Natural killer cell (primary cell): ENCODE measurements at regions not wholly inside any gene's neighbourhood (a gene's known extent, or its start where the extent isn't known, plus 50 kb on each side); places are given as distances from the start of the nearest gene placed in this dataset.
"Not testable (repeated sequence)": the region's sequence is repeated elsewhere in the genome, so short reads cannot be mapped to it uniquely, and the experiment has no call there.

ENCODE experiments used
- ATAC-seq, 3 donors: fragments of 150-1000 bp in 2 of 3; fragments of 200-7000 bp in 1 of 3; cut with Tn5 transposase; 1 replicate in 1 of 3; 2 replicates in 2 of 3; pipeline ENCODE4 v1.10.0; 2021; ENCODE audit warnings: mild to moderate bottlenecking in 2 of 3, moderate library complexity in 2 of 3
- DNase-seq, 2 donors: peaks; one replicate each; pipeline versions ENCODE4 v3.0.0 to v3.0.0-alpha.2; 2013 to 2021; ENCODE audit warnings: mixed read lengths in 1 of 2
- H3K27ac ChIP-seq: one replicate; pipeline ENCODE4 v1.5.1; 2013; ENCODE audit warnings: mild to moderate bottlenecking, low read length
- H3K27me3 ChIP-seq: one replicate; pipeline ENCODE4 v1.6.1; 2013; ENCODE audit warnings: low read length; ENCODE audit not compliant: control insufficient read depth, insufficient read depth
- H3K36me3 ChIP-seq: one replicate; pipeline ENCODE4 v1.6.1; 2013; ENCODE audit warnings: low read length; ENCODE audit not compliant: control insufficient read depth, insufficient read depth
- H3K4me1 ChIP-seq: one replicate; pipeline ENCODE4 v1.6.1; 2013; ENCODE audit warnings: low read length; ENCODE audit not compliant: control insufficient read depth, insufficient read depth
- H3K4me3 ChIP-seq: one replicate; pipeline ENCODE4 v1.5.1; 2013; ENCODE audit warnings: low read length
- H3K9me3 ChIP-seq: one replicate; pipeline ENCODE4 v1.6.1; 2013; ENCODE audit warnings: low read length; ENCODE audit not compliant: control insufficient read depth, insufficient read depth
- H3K27ac Mint-ChIP-seq, 2 donors: one replicate each; pipeline ENCODE4 v1.8.0; 2022; ENCODE audit warnings: mild to moderate bottlenecking in 2 of 2, mixed read lengths in 2 of 2, moderate library complexity in 1 of 2
- H3K27me3 Mint-ChIP-seq, 2 donors: one replicate each; pipeline ENCODE4 v1.8.0; 2022; ENCODE audit warnings: low read depth in 2 of 2, mixed read lengths in 2 of 2
- H3K36me3 Mint-ChIP-seq: one replicate; pipeline ENCODE4 v1.8.0; 2022; ENCODE audit warnings: mixed read lengths
- H3K4me1 Mint-ChIP-seq, 2 donors: one replicate each; pipeline ENCODE4 v1.8.0; 2022; ENCODE audit warnings: mixed read lengths in 2 of 2
- H3K4me3 Mint-ChIP-seq: one replicate; pipeline ENCODE4 v1.8.0; 2022; ENCODE audit warnings: mild to moderate bottlenecking, moderate library complexity, mixed read lengths
- H3K9me3 Mint-ChIP-seq, 2 donors: one replicate each; pipeline ENCODE4 v1.8.0; 2022; ENCODE audit warnings: mixed read lengths in 2 of 2
- WGBS: methylation state at CpG from one replicate; pipeline ENCODE4 v1.1.7; 2013; ENCODE audit warnings: missing lambda C conversion rate; ENCODE audit not compliant: insufficient coverage; 5-methylcytosine and 5-hydroxymethylcytosine counted together
- intact Hi-C: fragments of 100-400 bp; cut with micrococcal nuclease; formaldehyde crosslinking; loops from one replicate; pipeline ENCODE4 v1.14.2; 2022
- TF ChIP-seq, protein P1 (sequence below): fragments of 200-600 bp; IDR thresholded peaks from one replicate; pipeline ENCODE4 v1.8.0; 2022; ENCODE audit warnings: antibody characterized with exemption

DNA sequence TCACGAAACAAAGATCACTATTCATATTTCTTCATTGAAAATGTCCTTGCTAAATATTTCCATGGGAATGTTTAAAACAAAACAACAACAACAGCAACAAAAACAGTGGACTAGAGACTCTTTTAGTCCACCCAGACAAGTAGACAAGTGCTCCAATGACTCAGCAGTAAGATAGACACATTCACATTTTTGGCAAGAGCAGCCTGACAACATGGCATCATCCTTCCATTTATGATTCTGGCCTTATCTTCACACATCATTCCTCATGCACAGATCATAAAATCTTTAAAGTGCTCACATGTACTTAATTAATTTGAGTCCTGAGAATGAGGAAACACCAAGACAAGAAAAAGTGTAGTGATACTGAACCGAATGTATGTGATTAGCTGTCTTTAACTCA is 132.6 kb upstream of the PDE4D start:
- H3K4me1 Mint-ChIP-seq: no peaks in the 10 kb centered on the region
- TF ChIP-seq, protein P1, sequence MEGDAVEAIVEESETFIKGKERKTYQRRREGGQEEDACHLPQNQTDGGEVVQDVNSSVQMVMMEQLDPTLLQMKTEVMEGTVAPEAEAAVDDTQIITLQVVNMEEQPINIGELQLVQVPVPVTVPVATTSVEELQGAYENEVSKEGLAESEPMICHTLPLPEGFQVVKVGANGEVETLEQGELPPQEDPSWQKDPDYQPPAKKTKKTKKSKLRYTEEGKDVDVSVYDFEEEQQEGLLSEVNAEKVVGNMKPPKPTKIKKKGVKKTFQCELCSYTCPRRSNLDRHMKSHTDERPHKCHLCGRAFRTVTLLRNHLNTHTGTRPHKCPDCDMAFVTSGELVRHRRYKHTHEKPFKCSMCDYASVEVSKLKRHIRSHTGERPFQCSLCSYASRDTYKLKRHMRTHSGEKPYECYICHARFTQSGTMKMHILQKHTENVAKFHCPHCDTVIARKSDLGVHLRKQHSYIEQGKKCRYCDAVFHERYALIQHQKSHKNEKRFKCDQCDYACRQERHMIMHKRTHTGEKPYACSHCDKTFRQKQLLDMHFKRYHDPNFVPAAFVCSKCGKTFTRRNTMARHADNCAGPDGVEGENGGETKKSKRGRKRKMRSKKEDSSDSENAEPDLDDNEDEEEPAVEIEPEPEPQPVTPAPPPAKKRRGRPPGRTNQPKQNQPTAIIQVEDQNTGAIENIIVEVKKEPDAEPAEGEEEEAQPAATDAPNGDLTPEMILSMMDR: no peak
- intact Hi-C loops: no loop called here
- Histone ChIP-seq H3K4me1 (no peaks in the 10 kb centered on the region), H3K36me3 (no peaks in the 10 kb centered on the region), H3K9me3 (no peaks in the 10 kb centered on the region), H3K27me3 (no peaks in the 10 kb centered on the region), H3K27ac (no peak overlapping the region), H3K4me3 (no peak overlapping the region)
- WGBS: 86% methylated on average over 2 of the region's 2 CpGs
- no peak overlapping the region for H3K4me3 Mint-ChIP-seq
- ATAC-seq (no peak), DNase-seq (no peak)
- no peaks in the 10 kb centered on the region for H3K27me3 Mint-ChIP-seq
- H3K27ac Mint-ChIP-seq: no peak overlapping the region
- no peaks in the 10 kb centered on the region for H3K36me3 Mint-ChIP-seq
- H3K9me3 Mint-ChIP-seq: peaks cover 8 to 10% of the 10 kb centered on the region in 2 donors

DNA sequence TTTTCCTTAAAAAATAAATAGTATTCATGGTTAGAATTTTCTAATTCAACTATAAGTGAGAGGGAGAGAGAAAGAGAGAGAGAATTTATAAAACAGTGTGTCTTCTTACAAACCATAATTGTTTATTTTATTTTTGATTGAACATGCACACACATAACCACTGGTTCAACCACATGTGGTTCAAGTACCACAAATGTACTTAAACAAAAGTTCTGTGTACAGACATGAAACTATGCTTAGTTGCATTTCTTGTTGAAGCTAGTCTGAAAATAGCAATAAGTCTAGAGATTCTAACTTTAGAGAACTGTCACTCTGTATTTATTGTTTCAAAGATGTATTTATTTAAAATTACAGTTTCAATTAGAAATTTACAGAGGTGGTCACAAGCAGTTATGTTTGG is 130.6 kb upstream of the PDE4D start:
- Histone ChIP-seq H3K27ac (no peak overlapping the region), H3K36me3 (no peaks in the 10 kb centered on the region), H3K4me3 (no peak overlapping the region), H3K4me1 (no peaks in the 10 kb centered on the region), H3K9me3 (no peaks in the 10 kb centered on the region), H3K27me3 (no peaks in the 10 kb centered on the region)
- no peaks in the 10 kb centered on the region for H3K36me3 Mint-ChIP-seq
- DNase-seq (no peak), ATAC-seq (no peak)
- H3K27ac Mint-ChIP-seq: no peak overlapping the region
- H3K27me3 Mint-ChIP-seq: no peaks in the 10 kb centered on the region
- peaks cover 5 to 9% of the 10 kb centered on the region in 2 donors for H3K9me3 Mint-ChIP-seq
- TF ChIP-seq, protein P1: no peak
- intact Hi-C loops: no loop called here
- H3K4me1 Mint-ChIP-seq: no peaks in the 10 kb centered on the region
- H3K4me3 Mint-ChIP-seq: no peak overlapping the region

DNA sequence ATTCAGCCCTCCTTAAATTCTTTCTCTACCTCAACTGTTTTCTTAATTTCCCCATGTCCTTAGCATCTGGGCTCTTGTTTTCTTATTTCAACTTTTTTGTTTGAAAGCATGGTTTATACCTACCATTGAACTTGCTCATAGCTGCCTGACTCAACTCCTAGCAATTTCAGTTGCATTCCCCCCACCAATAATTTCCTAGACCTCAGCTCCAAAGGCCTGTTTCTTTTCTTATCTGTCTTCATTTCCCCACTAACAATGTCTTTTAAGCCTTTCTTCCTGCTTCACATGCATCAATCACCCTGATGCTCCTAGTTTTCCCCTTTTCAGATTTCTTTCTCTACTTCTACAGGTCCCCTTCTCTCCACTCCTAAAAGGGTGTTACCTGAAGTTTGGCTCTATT is 129.7 kb upstream of the PDE4D start:
- no peaks in the 10 kb centered on the region for H3K36me3 Mint-ChIP-seq
- no peak overlapping the region for H3K27ac ChIP-seq
- H3K4me3 ChIP-seq: no peak overlapping the region
- no peaks in the 10 kb centered on the region for H3K27me3 ChIP-seq
- DNase-seq (no peak), ATAC-seq (no peak)
- intact Hi-C loops: no loop called here
- no peaks in the 10 kb centered on the region for H3K36me3 ChIP-seq
- H3K4me1 Mint-ChIP-seq: no peaks in the 10 kb centered on the region
- H3K4me1 ChIP-seq: no peaks in the 10 kb centered on the region
- no peaks in the 10 kb centered on the region for H3K27me3 Mint-ChIP-seq
- no peaks in the 10 kb centered on the region for H3K9me3 ChIP-seq
- TF ChIP-seq, protein P1: no peak
- no peak overlapping the region for H3K27ac Mint-ChIP-seq
- H3K9me3 Mint-ChIP-seq: peaks cover 7 to 9% of the 10 kb centered on the region in 2 donors
- no peak overlapping the region for H3K4me3 Mint-ChIP-seq

DNA sequence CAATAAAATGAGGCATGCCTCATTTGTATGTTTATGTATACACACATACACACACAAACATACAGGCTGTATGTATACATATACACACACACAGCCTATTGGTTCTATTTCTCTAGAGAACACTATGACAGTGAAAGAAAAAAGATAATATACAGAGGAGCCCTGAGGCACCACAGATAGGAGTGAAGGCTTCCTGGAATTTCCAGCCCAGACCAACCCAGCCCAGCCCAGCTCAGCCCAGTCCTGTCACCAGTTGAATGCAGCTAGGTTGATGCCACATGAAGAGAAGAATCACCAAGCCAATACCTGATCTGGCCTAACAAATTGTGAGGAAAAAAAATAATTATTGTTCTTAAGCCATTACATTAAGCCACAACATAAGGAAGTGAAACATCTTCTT is 126.9 kb upstream of the PDE4D start:
- H3K4me3 Mint-ChIP-seq: no peak overlapping the region
- no peak for ATAC-seq
- no peaks in the 10 kb centered on the region for H3K27me3 Mint-ChIP-seq
- H3K4me3 ChIP-seq: no peak overlapping the region
- TF ChIP-seq, protein P1: no peak
- H3K27ac ChIP-seq: no peak overlapping the region
- no peaks in the 10 kb centered on the region for H3K27me3 ChIP-seq
- no peaks in the 10 kb centered on the region for H3K4me1 Mint-ChIP-seq
- no peak overlapping the region for H3K27ac Mint-ChIP-seq
- H3K36me3 ChIP-seq: no peaks in the 10 kb centered on the region
- no peaks in the 10 kb centered on the region for H3K36me3 Mint-ChIP-seq
- no peaks in the 10 kb centered on the region for H3K9me3 ChIP-seq
- H3K9me3 Mint-ChIP-seq: peaks cover 10 to 13% of the 10 kb centered on the region in 2 donors
- intact Hi-C loops: no loop called here
- H3K4me1 ChIP-seq: no peaks in the 10 kb centered on the region
- no peak for DNase-seq

DNA sequence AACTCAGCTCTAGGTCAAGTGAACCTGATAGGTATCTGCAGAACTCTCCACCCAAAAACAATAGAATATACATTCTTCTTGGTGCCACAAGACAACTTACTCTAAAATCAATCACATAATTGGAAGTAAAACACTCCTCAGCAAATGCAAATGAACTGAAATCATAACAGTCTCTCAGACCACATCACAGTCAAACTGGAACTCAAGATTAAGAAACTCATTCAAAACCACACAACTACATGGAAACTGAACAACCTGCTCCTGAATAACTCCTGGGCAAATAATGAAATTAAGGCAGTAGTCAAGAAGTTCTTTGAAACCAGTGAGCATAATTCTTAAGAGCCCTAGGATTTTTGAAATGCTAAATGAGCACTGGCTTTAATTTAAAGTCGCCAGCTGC is 125.4 kb upstream of the PDE4D start:
- H3K27me3 ChIP-seq, H3K27ac ChIP-seq, H3K27ac Mint-ChIP-seq, H3K4me1 Mint-ChIP-seq, H3K27me3 Mint-ChIP-seq, DNase-seq, H3K4me3 Mint-ChIP-seq, H3K36me3 ChIP-seq, intact Hi-C loops, H3K4me3 ChIP-seq, H3K4me1 ChIP-seq, H3K9me3 ChIP-seq, H3K36me3 Mint-ChIP-seq, ATAC-seq: not testable (repeated sequence)
- WGBS: 67% methylated on average over 1 of the region's 1 CpG
- peaks cover 8 to 12% of the 10 kb centered on the region in 2 donors for H3K9me3 Mint-ChIP-seq
